GM23248 (cell line): ENCODE measurements at regions not wholly inside any gene's neighbourhood (a gene's known extent, or its start where the extent isn't known, plus 50 kb on each side); places are given as distances from the start of the nearest gene placed in this dataset.

ENCODE experiments used
- DNase-seq: peaks from one replicate; pipeline ENCODE4 v3.0.0-alpha.2; 2015
- H2AFZ ChIP-seq: fragments of 200-600 bp; sonication (generic); 2 replicates; pipeline ENCODE4 v1.6.1; 2016; ENCODE audit warnings: antibody characterized with exemption
- H3F3A ChIP-seq: fragments of 200-600 bp; sonication (generic); 2 replicates; pipeline ENCODE4 v1.6.1; 2016; ENCODE audit warnings: mild to moderate bottlenecking, antibody characterized with exemption, mixed run types; ENCODE audit not compliant: insufficient read depth
- H3K27ac ChIP-seq: fragments of 200-600 bp; sonication (generic); 2 replicates; pipeline ENCODE4 v1.5.1; 2016; ENCODE audit warnings: mild to moderate bottlenecking
- H3K27me3 ChIP-seq: fragments of 200-600 bp; sonication (generic); replicated peaks from 2 replicates; pipeline ENCODE4 v1.6.1; 2016; ENCODE audit warnings: mild to moderate bottlenecking; ENCODE audit not compliant: insufficient read depth
- H3K36me3 ChIP-seq: fragments of 200-600 bp; sonication (generic); 2 replicates; pipeline ENCODE4 v1.6.1; 2016; ENCODE audit warnings: low read depth, mild to moderate bottlenecking
- H3K4me1 ChIP-seq: fragments of 200-600 bp; sonication (generic); 2 replicates; pipeline ENCODE4 v1.6.1; 2016; ENCODE audit warnings: mild to moderate bottlenecking; ENCODE audit not compliant: insufficient read depth
- H3K4me2 ChIP-seq: fragments of 200-600 bp; sonication (generic); one replicate; pipeline ENCODE4 v1.6.1; 2016; ENCODE audit warnings: mild to moderate bottlenecking; ENCODE audit not compliant: unreplicated experiment
- H3K4me3 ChIP-seq: fragments of 200-600 bp; sonication (generic); 2 replicates; pipeline ENCODE4 v1.5.1; 2016; ENCODE audit warnings: mild to moderate bottlenecking
- H3K79me2 ChIP-seq: fragments of 200-600 bp; sonication (generic); 2 replicates; pipeline ENCODE4 v1.6.1; 2016; ENCODE audit warnings: mild to moderate bottlenecking; ENCODE audit not compliant: insufficient read depth
- H3K9ac ChIP-seq: fragments of 200-600 bp; sonication (generic); 2 replicates; pipeline ENCODE4 v1.6.1; 2016; ENCODE audit warnings: mild to moderate bottlenecking
- H3K9me2 ChIP-seq: fragments of 200-600 bp; sonication (generic); 2 replicates; pipeline ENCODE4 v1.6.1; 2016; ENCODE audit warnings: mixed run types, mild to moderate bottlenecking, moderate library complexity; ENCODE audit not compliant: insufficient read depth
- H3K9me3 ChIP-seq: fragments of 200-600 bp; sonication (generic); one replicate; pipeline ENCODE4 v1.6.1; 2017; ENCODE audit warnings: low read depth
- H4K20me1 ChIP-seq: fragments of 200-600 bp; sonication (generic); 2 replicates; pipeline ENCODE4 v1.6.0; 2016; ENCODE audit not compliant: insufficient read depth
- EZH2 ChIP-seq: fragments of 200-600 bp; sonication (generic); IDR thresholded peaks from 2 replicates; pipeline ENCODE4 v1.6.1; 2018; ENCODE audit warnings: antibody characterized with exemption, mild to moderate bottlenecking; ENCODE audit not compliant: insufficient read depth, poor library complexity, severe bottlenecking
- EZH2phosphoT487 ChIP-seq: fragments of 200-600 bp; sonication (generic); IDR thresholded peaks from 2 replicates; pipeline ENCODE4 v1.6.1; 2018; ENCODE audit warnings: antibody characterized with exemption, moderate library complexity, mild to moderate bottlenecking, low read depth; ENCODE audit not compliant: insufficient read depth
- WGBS, 2 experiments: methylation state at CpG; one replicate each; pipeline ENCODE4 v1.1.6; 2015 to 2017; ENCODE audit warnings: low lambda C conversion rate in 2 of 2, low coverage in 1 of 2; ENCODE audit errors: missing lambda C conversion rate in 2 of 2; 5-methylcytosine and 5-hydroxymethylcytosine counted together
- in situ Hi-C: fragments of 300-500 bp; cut with MboI; formaldehyde crosslinking; loops from 2 replicates; pipeline ENCODE4 v1.15.0; 2020

- H2AFZ ChIP-seq: no peak overlapping the region
- no peak overlapping the region for H3K4me3 ChIP-seq
- H3K4me1 ChIP-seq: peaks cover 5% of the 10 kb centered on the region; the same call in 1 of the 2 replicates
- no peaks in the 10 kb centered on the region for H3K9me3 ChIP-seq
- WGBS, 2 experiments: 50 to 73% methylated on average over 1 of the region's 1 CpG
- H3K27ac ChIP-seq: no peak overlapping the region
- DNase-seq: no peak
- H3K9ac ChIP-seq: no peak overlapping the region
- no peaks in the 10 kb centered on the region for H3K9me2 ChIP-seq
- H3F3A ChIP-seq: no peaks in the 10 kb centered on the region
- no peaks in the 10 kb centered on the region for H3K27me3 ChIP-seq
- in situ Hi-C loops: no loop called here
- no peak overlapping the region for H3K4me2 ChIP-seq
- H4K20me1 ChIP-seq: no peaks in the 10 kb centered on the region
- no peaks in the 10 kb centered on the region for H3K36me3 ChIP-seq
- no peak for TF ChIP-seq EZH2phosphoT487
- TF ChIP-seq EZH2: no peak
- H3K79me2 ChIP-seq: no peaks in the 10 kb centered on the region
These were observed 237.9 kb downstream of the DACT1 start for GRCh38 chr14:58875613-58876012.

DNA sequence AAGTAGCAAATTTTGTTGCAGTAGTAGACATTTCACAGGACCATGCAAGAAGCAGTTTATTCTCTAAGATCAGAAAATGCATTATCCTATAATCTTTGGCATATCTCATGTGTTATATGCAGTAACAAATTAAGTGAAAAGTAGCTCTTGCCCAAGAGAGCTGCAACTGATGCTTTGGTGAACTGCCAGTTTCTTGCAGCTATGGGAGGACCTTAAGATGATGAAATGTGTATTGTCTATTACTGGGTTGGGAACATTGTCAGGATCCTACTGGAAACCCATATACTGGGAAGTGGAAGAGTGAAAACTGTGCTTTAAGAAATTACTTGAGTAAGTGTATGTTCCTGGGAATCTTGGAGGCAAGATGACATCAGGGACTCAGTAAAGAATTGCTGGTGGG is 238.8 kb downstream of the DACT1 start:
- no peak overlapping the region for H2AFZ ChIP-seq
- H3K27me3 ChIP-seq: no peaks in the 10 kb centered on the region
- DNase-seq: peak; percentile 71
- TF ChIP-seq EZH2phosphoT487 (no peak), EZH2 (no peak)
- no peaks in the 10 kb centered on the region for H3K9me2 ChIP-seq
- no peaks in the 10 kb centered on the region for H3K9me3 ChIP-seq
- no peak overlapping the region for H3K9ac ChIP-seq
- in situ Hi-C loops: no loop called here
- H3K4me1 ChIP-seq: peaks cover 5% of the 10 kb centered on the region; the same call in 1 of the 2 replicates
- H3F3A ChIP-seq: no peaks in the 10 kb centered on the region; the same call in 1 of the 2 replicates
- no peak overlapping the region for H3K4me3 ChIP-seq
- no peak overlapping the region for H3K27ac ChIP-seq
- H3K4me2 ChIP-seq: no peak overlapping the region
- no peaks in the 10 kb centered on the region for H3K79me2 ChIP-seq
- H3K36me3 ChIP-seq: no peaks in the 10 kb centered on the region
- H4K20me1 ChIP-seq: no peaks in the 10 kb centered on the region

DNA sequence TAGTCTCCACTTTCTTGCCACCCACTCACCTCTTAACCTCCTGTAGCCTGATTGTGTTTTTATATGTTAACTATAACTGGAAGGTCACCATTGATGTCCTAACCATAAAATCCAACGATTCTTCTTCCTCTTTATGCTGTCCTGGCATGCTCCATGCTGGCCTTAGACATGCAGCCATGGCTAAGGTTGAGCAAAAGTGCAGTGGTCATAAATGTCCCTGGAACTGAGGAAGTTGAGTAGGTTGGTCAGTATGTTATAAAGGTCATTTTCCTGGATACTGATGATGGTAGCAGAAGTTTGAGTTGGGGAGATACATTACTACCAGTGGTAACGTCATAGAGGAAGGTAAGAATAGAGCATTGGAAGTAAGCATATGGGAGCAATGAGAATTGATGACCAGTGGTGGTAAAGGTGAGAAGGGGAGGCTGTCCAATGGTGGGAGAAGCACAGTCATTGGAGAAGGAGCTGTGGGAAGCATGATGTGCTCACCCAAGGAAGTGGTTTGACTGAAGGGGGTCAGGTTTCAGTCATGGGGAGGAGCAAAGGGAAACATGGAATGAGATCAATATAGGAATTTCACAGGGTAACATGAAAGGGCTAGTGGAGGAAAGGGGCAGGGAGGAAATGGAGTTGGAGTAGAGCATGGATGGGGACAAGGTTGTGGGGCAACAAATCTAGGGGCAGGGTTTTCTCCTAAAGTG is 240.8 kb downstream of the DACT1 start:
- Histone ChIP-seq H3K9me3 (no peaks in the 10 kb centered on the region), H3K79me2 (no peaks in the 10 kb centered on the region), H3K36me3 (no peaks in the 10 kb centered on the region), H3K27ac (no peak overlapping the region), H3K9me2 (no peaks in the 10 kb centered on the region), H3K9ac (no peak overlapping the region), H3K27me3 (no peaks in the 10 kb centered on the region), H3K4me2 (no peak overlapping the region), H3K4me3 (no peak overlapping the region), H3F3A (peaks cover 16% of the 10 kb centered on the region), H3K4me1 (peaks cover 15% of the 10 kb centered on the region; the same call in 1 of the 2 replicates), H2AFZ (no peak overlapping the region), H4K20me1 (no peaks in the 10 kb centered on the region)
- 78 to 89% methylated on average over 2 of the region's 2 CpGs for WGBS, 2 experiments
- in situ Hi-C loops: no loop called here
- no peak for TF ChIP-seq EZH2
- no peak for TF ChIP-seq EZH2phosphoT487
- no peak for DNase-seq

DNA sequence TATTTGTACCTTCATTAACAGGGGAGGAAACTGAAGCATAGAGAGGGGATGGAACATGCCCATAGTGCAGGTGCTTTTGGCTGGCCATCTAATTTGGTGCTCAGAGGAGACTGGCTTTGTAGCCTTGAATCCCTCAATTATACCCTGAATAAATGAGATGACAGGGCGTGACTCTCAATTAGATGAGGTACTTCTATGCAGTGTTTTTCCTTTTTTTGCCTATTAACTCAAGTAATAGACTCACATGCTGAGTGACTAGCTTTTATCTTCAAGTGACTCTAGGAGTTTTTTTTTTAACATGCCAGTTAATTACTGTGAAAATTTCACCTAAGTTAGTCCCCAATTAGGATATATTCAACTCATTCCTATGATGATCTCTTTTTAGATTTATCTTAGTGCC is 243.7 kb downstream of the DACT1 start:
- peaks cover 16% of the 10 kb centered on the region for H3F3A ChIP-seq
- H3K9me2 ChIP-seq: no peaks in the 10 kb centered on the region
- H3K9me3 ChIP-seq: no peaks in the 10 kb centered on the region
- no peak overlapping the region for H3K4me2 ChIP-seq
- in situ Hi-C loops: no loop called here
- no peaks in the 10 kb centered on the region for H4K20me1 ChIP-seq
- TF ChIP-seq EZH2phosphoT487: no peak
- no peak for TF ChIP-seq EZH2
- 93 to 100% methylated on average over 1 of the region's 1 CpG for WGBS, 2 experiments
- no peak overlapping the region for H3K4me3 ChIP-seq
- no peaks in the 10 kb centered on the region for H3K36me3 ChIP-seq
- H3K27me3 ChIP-seq: no peaks in the 10 kb centered on the region
- DNase-seq: no peak
- H3K9ac ChIP-seq: no peak overlapping the region
- H3K27ac ChIP-seq: no peak overlapping the region
- H3K4me1 ChIP-seq: peaks cover 14% of the 10 kb centered on the region; the same call in 1 of the 2 replicates
- no peaks in the 10 kb centered on the region for H3K79me2 ChIP-seq
- no peak overlapping the region for H2AFZ ChIP-seq
